Adipocyte (in vitro differentiated cells): ENCODE measurements at regions not wholly inside any gene's neighbourhood (a gene's known extent, or its start where the extent isn't known, plus 50 kb on each side); places are given as distances from the start of the nearest gene placed in this dataset.

Experiments used
- DNase-seq: peaks from one replicate; pipeline ENCODE4 v3.0.0-alpha.2; 2015; ENCODE audit warnings: low read depth
- H3K27me3 ChIP-seq: replicated peaks from 2 replicates; pipeline ENCODE4 v1.7.0; 2013; ENCODE audit warnings: mild to moderate bottlenecking, low read length, moderate library complexity; ENCODE audit not compliant: control insufficient read depth, insufficient read depth
- H3K36me3 ChIP-seq: 2 replicates; pipeline ENCODE4 v1.7.0; 2013; ENCODE audit warnings: low read length, mild to moderate bottlenecking, moderate library complexity; ENCODE audit not compliant: control insufficient read depth, insufficient read depth, severe bottlenecking
- H3K4me1 ChIP-seq: 2 replicates; pipeline ENCODE4 v1.7.0; 2013; ENCODE audit warnings: mild to moderate bottlenecking, low read length, moderate library complexity; ENCODE audit not compliant: control insufficient read depth, insufficient read depth
- H3K4me3 ChIP-seq: 2 replicates; pipeline ENCODE4 v1.7.0; 2013; ENCODE audit warnings: mild to moderate bottlenecking, low read length, moderate library complexity
- H3K9ac ChIP-seq: 2 replicates; pipeline ENCODE4 v1.7.0; 2013; ENCODE audit warnings: mild to moderate bottlenecking, low read length, moderate library complexity
- H3K9me3 ChIP-seq: 2 replicates; pipeline ENCODE4 v1.7.0; 2013; ENCODE audit warnings: mild to moderate bottlenecking, low read length, moderate library complexity; ENCODE audit not compliant: control insufficient read depth

DNA sequence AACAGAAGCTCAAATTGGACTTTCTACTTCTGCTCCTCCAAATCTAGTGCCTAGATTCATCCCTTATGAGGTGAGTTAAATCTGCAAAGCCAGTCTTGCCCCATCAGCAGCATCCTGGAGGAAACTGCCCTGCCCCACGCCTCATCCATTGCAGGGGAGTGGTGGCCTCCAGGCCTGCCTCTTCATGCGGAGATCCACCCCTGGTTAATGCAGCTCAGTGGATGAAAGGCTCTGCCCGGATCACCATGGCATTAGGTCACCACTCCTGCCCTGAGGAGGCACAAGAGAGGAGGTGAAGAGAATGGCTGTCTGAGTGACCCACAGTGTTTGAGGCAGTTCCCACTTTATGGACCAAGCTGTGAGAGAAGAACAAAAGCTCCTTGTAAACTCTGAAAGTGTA lies 218.1 kb downstream of the C12orf75 start:
- H3K4me3 ChIP-seq = no peak overlapping the region
- DNase-seq = no peak
- H3K27me3 ChIP-seq = no peaks in the 10 kb centered on the region
- H3K9me3 ChIP-seq = peaks cover 8% of the 10 kb centered on the region
- no peaks in the 10 kb centered on the region for H3K4me1 ChIP-seq
- H3K9ac ChIP-seq = no peak overlapping the region
- no peaks in the 10 kb centered on the region for H3K36me3 ChIP-seq

DNA sequence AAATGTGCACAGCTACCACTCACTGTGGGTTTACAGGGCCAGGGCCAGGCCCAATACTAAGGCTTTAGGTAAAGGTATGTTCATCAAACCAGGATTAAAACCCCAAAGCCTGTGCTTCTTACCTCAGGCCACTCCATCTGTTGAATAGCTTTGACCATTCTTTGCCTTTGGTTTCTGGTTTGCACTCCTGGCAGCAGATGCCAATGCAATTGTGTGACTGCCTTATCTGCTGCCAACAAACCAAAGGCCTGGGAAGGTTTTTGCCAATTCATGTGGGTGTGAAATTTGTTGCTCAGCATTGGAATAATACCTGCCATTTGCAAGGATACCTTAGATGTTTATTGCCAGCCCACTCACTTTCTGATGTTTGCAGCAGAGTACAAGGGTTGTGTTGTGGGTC lies 221.6 kb downstream of the C12orf75 start:
- DNase-seq = no peak
- no peak overlapping the region for H3K4me3 ChIP-seq

DNA sequence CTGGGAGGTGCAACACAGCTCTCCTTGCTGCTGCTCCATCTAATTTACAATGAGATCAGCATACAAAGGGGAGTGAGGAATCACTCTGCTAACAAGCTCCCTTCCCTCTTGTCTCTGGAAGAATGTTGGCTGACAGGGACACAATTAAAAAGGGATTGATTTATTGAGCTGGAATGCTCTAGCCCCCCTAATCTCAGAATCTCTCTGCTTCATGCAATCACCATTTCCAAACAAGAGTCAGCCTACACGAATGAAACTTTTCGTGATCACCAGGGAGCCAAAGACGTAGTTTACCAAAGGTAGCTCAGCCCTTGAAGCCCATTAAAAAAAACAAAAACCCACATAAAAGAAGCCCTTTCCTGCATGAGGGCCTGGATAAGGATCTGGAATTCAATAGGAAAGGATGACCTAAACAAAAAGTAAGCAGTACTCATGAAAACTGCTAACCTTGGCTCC lies 223.8 kb downstream of the C12orf75 start:
- no peaks in the 10 kb centered on the region for H3K9me3 ChIP-seq
- H3K9ac ChIP-seq = no peak overlapping the region
- no peaks in the 10 kb centered on the region for H3K4me1 ChIP-seq
- no peak overlapping the region for H3K4me3 ChIP-seq
- DNase-seq = no peak
- no peaks in the 10 kb centered on the region for H3K36me3 ChIP-seq
- peaks cover 11% of the 10 kb centered on the region for H3K27me3 ChIP-seq

More for the DNA sequence above, 221.6 kb downstream of the C12orf75 start:
- no peaks in the 10 kb centered on the region for H3K4me1 ChIP-seq
- no peaks in the 10 kb centered on the region for H3K9me3 ChIP-seq
- no peaks in the 10 kb centered on the region for H3K27me3 ChIP-seq
- H3K9ac ChIP-seq = no peak overlapping the region
- no peaks in the 10 kb centered on the region for H3K36me3 ChIP-seq

DNA sequence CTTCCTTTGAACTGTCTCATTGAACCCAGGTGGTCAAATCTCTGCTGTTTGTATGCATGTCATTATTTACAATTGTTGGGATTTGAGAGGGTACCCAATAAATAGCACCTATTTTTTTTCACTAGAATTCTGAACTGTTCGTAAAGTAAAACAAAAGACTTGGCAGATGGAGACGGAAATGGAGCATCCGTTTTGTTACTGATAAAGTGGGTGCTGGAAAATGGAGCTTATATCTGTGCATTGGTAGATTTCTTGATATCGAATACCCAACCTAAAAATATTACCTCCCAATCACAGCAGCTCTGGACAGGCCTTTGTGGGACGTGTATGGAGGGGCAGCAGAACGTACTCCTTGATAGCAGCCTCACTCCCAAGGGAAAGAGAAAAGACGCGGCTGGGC lies 224.4 kb downstream of the C12orf75 start:
- no peak overlapping the region for H3K9ac ChIP-seq
- no peaks in the 10 kb centered on the region for H3K36me3 ChIP-seq
- H3K9me3 ChIP-seq = no peaks in the 10 kb centered on the region
- H3K4me1 ChIP-seq = no peaks in the 10 kb centered on the region
- peaks cover 11% of the 10 kb centered on the region for H3K27me3 ChIP-seq
- no peak for DNase-seq
- H3K4me3 ChIP-seq = no peak overlapping the region

DNA sequence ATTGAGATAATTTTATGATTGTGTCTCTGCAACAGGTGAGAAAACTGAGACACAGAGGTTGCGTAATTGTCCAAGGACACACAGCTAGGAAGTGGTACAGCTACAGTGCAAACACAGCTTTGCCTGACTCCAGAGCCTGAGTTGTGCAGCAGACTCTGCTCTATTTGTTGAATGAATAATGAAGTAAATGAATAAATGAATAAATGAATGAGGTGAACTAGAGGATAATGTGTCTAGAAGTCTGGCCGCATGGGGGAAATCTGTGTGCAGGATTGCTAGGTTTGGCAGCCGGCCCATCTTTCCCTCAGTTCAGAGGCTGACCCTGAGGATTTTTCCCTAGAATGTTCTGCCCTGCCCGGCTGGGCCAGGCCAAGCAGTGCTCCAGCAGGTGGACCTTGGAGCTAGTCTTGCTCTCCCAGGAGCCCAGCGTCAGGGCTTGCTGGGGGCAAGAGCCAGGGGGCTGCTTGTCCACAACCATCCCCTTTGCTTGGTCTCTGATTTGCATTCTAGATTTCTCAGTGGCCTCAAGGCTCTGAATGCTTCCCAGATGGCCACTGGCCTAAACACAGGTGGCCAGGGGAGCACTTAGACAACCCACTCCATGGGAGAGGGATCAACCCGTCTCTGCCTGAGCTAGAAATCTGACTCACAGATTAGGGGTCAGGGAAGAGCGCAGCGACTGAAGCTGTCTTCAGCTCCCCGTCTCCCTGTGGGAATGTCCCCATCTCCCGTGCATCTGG lies 225.2 kb downstream of the C12orf75 start:
- peaks cover 11% of the 10 kb centered on the region for H3K27me3 ChIP-seq
- no peak for DNase-seq

DNA sequence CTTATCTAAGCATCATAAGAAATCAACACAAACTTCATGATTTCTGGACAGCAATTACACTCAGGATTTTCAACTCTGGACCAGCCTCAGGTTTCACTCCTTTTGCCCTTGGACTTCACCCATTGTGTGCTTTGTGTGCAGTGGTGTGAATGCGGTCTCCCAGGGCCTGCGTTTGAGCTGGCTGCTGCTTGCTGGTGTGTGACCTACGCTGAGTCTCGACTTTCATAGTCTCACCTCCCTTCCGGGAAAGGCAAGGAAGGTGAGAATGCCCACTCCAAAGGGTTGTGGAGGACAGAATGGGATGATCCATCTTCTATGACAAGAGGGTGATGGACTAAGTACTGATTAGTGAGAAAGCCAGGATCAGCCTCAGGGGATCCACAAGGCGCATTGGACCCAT lies 228.8 kb downstream of the C12orf75 start:
- Histone ChIP-seq H3K9ac (no peak overlapping the region), H3K4me3 (no peak overlapping the region), H3K9me3 (no peaks in the 10 kb centered on the region), H3K4me1 (peaks cover 14% of the 10 kb centered on the region), H3K36me3 (no peaks in the 10 kb centered on the region), H3K27me3 (peaks cover 11% of the 10 kb centered on the region)
- DNase-seq = no peak

More for the DNA sequence above, 225.2 kb downstream of the C12orf75 start:
- H3K4me3 ChIP-seq = no peak overlapping the region
- H3K36me3 ChIP-seq = no peaks in the 10 kb centered on the region
- H3K9me3 ChIP-seq = no peaks in the 10 kb centered on the region
- no peak overlapping the region for H3K9ac ChIP-seq
- H3K4me1 ChIP-seq = no peaks in the 10 kb centered on the region

DNA sequence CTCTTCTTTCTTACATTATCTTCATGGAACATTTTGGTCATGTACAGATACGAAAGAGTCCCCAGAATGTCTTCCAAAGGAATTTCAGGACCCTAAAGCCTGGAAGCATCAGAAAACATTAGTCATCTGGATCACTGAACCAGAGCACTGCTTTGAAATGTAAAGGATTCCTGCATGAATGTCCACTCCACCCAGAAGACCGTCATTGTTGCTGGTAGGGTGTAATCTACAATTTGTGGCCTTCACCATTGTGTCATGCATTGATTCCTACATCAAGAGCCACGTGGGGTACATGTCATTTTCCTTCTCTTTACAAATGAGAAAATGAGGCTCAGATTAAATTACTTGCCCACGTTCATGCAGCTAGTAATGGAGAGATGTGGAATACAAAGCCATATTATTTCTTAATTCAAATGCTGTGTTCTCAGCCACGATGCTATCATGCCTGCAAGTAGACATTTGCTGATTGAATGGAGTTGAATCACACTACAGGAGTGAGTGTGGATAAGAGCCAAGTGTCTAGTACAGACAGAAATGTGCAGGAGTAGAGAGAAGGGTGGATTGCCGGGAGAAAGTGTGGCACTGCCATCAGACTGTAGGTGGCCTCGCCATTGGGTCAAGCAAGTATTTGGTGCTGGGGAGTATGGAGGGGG lies 231.2 kb downstream of the C12orf75 start:
- H3K27me3 ChIP-seq = peaks cover 11% of the 10 kb centered on the region
- no peak for DNase-seq
- H3K9me3 ChIP-seq = no peaks in the 10 kb centered on the region
- no peaks in the 10 kb centered on the region for H3K36me3 ChIP-seq
- no peak overlapping the region for H3K9ac ChIP-seq
- peak overlapping the region; percentile 18 for H3K4me3 ChIP-seq
- H3K4me1 ChIP-seq = peaks cover 17% of the 10 kb centered on the region

DNA sequence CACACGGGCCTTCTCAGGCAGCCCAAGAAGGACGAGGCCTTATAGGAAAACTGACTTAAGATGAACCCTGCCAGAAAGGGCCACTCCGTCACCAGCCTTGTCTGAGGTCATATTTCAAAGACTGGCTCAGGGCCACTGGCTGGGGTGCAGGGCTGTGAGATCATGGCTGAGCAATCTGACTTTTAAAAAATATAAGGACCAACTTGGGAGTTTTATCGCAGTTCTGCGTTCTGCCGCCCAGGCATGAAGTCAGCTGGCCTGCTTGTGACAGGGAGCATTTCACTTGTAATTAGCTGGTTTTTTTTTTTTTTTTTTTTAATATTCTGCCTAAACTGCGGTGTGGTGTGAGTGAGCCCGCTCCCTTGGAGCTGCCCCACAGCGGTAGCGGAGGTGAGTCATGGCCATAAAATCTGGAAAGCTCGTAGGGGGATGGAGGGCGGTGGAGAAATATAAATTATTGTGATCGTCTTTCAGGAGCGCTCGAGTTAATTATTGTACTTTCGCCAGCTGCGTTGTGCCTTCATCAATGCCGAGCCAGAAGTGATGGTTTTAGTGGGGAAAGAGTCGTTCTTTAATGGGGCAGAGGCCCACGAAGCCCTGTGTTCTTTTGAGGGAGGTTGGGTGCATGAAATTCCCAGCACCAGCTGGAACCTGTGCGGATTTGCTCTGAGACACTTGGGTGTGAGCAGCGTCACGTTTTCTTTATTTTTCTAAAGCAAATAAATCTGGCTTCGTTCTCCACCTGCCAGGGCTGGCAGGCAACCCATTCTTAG lies 231.9 kb downstream of the C12orf75 start:
- H3K4me3 ChIP-seq = peak overlapping the region; percentile 18
- H3K9ac ChIP-seq = no peak overlapping the region
- DNase-seq = peak; percentile 65
- H3K27me3 ChIP-seq = peaks cover 11% of the 10 kb centered on the region
- no peaks in the 10 kb centered on the region for H3K9me3 ChIP-seq
- H3K36me3 ChIP-seq = no peaks in the 10 kb centered on the region
- peaks cover 17% of the 10 kb centered on the region for H3K4me1 ChIP-seq

DNA sequence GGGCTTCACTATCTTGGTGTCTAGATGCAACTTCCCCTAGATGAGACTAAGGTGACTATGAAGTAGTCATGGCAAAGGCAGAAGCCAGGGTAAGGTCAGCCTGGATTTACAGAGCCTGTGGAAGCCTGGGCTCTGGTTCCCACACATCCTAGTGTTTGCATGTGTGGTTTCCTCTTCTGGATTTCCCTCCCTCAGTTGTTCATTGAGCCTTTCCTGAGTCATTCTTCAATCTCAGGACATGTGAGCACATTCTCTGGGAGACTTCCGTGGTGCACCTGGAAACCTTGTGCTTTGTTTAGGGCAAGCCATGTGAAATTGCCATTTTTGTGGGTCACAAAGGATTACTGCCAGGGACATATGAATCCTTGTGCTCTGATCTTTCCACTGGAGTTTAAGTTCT lies 236.6 kb downstream of the C12orf75 start:
- no peaks in the 10 kb centered on the region for H3K27me3 ChIP-seq
- H3K4me3 ChIP-seq = no peak overlapping the region
- no peaks in the 10 kb centered on the region for H3K36me3 ChIP-seq
- DNase-seq = no peak
- H3K9ac ChIP-seq = no peak overlapping the region
- H3K4me1 ChIP-seq = peaks cover 9% of the 10 kb centered on the region
- H3K9me3 ChIP-seq = no peaks in the 10 kb centered on the region

DNA sequence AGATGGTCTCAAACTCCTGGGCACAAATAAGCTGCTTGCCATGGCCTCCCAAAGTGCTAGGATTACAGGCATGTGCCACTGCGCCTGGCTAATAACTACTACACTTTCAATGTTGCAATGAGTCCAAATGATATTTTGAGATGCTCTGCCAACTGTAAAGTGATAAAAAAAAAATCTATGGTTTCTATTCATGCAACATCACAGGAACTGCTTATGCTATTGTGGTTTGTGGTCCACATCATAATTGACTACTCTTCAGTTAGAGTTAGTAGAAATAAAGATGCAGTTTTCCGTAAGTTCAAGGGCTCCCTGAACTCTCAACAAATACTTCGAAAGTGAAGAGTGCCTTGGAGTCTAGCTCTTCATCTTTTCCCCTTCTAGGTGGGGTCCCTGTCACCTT lies 239.4 kb downstream of the C12orf75 start:
- DNase-seq = no peak
- Histone ChIP-seq H3K9me3 (no peaks in the 10 kb centered on the region), H3K9ac (no peak overlapping the region), H3K36me3 (no peaks in the 10 kb centered on the region), H3K4me1 (peaks cover 3% of the 10 kb centered on the region), H3K4me3 (no peak overlapping the region), H3K27me3 (peaks cover 2% of the 10 kb centered on the region)

DNA sequence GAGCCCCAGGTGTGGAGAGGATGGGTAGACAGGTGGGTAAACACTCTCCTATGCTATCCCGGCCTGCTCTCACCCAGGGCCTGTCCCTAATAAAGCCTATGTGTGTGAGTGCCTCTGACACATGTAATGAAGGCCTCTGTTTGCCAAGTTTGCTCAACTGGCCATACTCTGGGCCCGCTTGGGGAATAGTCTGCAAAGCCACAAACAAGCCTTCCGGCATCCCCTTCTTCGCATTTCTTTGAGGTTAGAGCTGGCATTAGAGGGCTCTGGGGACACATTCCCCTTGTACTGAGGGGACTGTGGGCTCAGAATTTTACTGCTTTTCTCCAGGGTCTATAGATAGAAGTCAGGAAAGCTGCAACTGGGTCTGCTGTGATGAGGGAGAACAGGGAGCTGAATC lies 240.5 kb downstream of the C12orf75 start:
- no peaks in the 10 kb centered on the region for H3K9me3 ChIP-seq
- H3K27me3 ChIP-seq = peaks cover 2% of the 10 kb centered on the region
- no peaks in the 10 kb centered on the region for H3K4me1 ChIP-seq
- no peak for DNase-seq
- H3K36me3 ChIP-seq = no peaks in the 10 kb centered on the region
- H3K4me3 ChIP-seq = no peak overlapping the region
- H3K9ac ChIP-seq = no peak overlapping the region
